Loucy (cell line): ENCODE measurements at regions not wholly inside any gene's neighbourhood (a gene's known extent, or its start where the extent isn't known, plus 50 kb on each side); places are given as distances from the start of the nearest gene placed in this dataset.
A peak's percentile ranks its signal among the peaks of the same experiment; 100 is the strongest.

Experiments
- H2AFZ ChIP-seq: fragments of 200-600 bp; sonication (generic); 2 replicates; pipeline ENCODE4 v1.6.0; 2016; ENCODE audit warnings: antibody characterized with exemption, mild to moderate bottlenecking, low read length, moderate library complexity
- H3F3A ChIP-seq: fragments of 200-600 bp; 2 replicates; pipeline ENCODE4 v1.6.0; 2016; ENCODE audit warnings: antibody characterized with exemption, low read depth, mild to moderate bottlenecking
- H3K27me3 ChIP-seq: fragments of 200-600 bp; sonication (generic); 2 replicates; pipeline ENCODE4 v1.6.1; 2014; ENCODE audit warnings: low read length, mild to moderate bottlenecking; ENCODE audit not compliant: insufficient read depth, poor library complexity, severe bottlenecking
- H3K36me3 ChIP-seq: fragments of 200-600 bp; sonication (generic); 2 replicates; pipeline ENCODE4 v1.6.1; 2016; ENCODE audit warnings: low read length; ENCODE audit not compliant: insufficient read depth
- H3K4me1 ChIP-seq: fragments of 200-600 bp; sonication (generic); 2 replicates; pipeline ENCODE4 v1.5.1; 2014; ENCODE audit warnings: low read length, mild to moderate bottlenecking; ENCODE audit not compliant: insufficient read depth, poor library complexity, severe bottlenecking
- H3K4me2 ChIP-seq: fragments of 200-600 bp; sonication (generic); 2 replicates; pipeline ENCODE4 v1.6.0; 2014; ENCODE audit warnings: antibody characterized with exemption, low read length, low read depth, mild to moderate bottlenecking; ENCODE audit not compliant: poor library complexity, severe bottlenecking
- H3K4me3 ChIP-seq: fragments of 200-600 bp; sonication (generic); 2 replicates; pipeline ENCODE4 v1.5.1; 2014; ENCODE audit warnings: low read length, mild to moderate bottlenecking, mixed read lengths; ENCODE audit not compliant: poor library complexity, severe bottlenecking
- H3K79me2 ChIP-seq: fragments of 200-600 bp; sonication (generic); 2 replicates; pipeline ENCODE4 v1.6.1; 2014; ENCODE audit warnings: low read length; ENCODE audit not compliant: insufficient read depth
- H3K9ac ChIP-seq: fragments of 200-600 bp; sonication (generic); 2 replicates; pipeline ENCODE4 v1.6.0; 2014; ENCODE audit warnings: mild to moderate bottlenecking, low read depth, low read length, moderate library complexity; ENCODE audit not compliant: poor library complexity, severe bottlenecking
- H3K9me2 ChIP-seq: fragments of 200-600 bp; sonication (generic); replicated peaks from 2 replicates; pipeline ENCODE4 v1.6.1; 2016; ENCODE audit warnings: low read depth, low read length, mixed read lengths
- H3K9me3 ChIP-seq: fragments of 200-600 bp; sonication (generic); 2 replicates; pipeline ENCODE4 v1.6.1; 2014; ENCODE audit warnings: mild to moderate bottlenecking, antibody characterized with exemption, low read length, low read depth; ENCODE audit not compliant: insufficient read depth
- H4K20me1 ChIP-seq: fragments of 200-600 bp; sonication (generic); 2 replicates; pipeline ENCODE4 v1.6.0; 2014; ENCODE audit warnings: antibody characterized with exemption, low read length, mild to moderate bottlenecking; ENCODE audit not compliant: insufficient read depth, poor library complexity, severe bottlenecking
- EZH2phosphoT487 ChIP-seq: fragments of 200-600 bp; IDR thresholded peaks from 2 replicates; pipeline ENCODE4 v1.6.1; 2018; ENCODE audit warnings: antibody characterized with exemption, mild to moderate bottlenecking, moderate library complexity, borderline replicate concordance
- TF ChIP-seq, protein P1 (sequence below): fragments of 200-600 bp; sonication (generic); conservative IDR thresholded peaks from 2 replicates; pipeline ENCODE4 v1.5.1; 2014; ENCODE audit warnings: mild to moderate bottlenecking, antibody characterized with exemption, low read length

DNA sequence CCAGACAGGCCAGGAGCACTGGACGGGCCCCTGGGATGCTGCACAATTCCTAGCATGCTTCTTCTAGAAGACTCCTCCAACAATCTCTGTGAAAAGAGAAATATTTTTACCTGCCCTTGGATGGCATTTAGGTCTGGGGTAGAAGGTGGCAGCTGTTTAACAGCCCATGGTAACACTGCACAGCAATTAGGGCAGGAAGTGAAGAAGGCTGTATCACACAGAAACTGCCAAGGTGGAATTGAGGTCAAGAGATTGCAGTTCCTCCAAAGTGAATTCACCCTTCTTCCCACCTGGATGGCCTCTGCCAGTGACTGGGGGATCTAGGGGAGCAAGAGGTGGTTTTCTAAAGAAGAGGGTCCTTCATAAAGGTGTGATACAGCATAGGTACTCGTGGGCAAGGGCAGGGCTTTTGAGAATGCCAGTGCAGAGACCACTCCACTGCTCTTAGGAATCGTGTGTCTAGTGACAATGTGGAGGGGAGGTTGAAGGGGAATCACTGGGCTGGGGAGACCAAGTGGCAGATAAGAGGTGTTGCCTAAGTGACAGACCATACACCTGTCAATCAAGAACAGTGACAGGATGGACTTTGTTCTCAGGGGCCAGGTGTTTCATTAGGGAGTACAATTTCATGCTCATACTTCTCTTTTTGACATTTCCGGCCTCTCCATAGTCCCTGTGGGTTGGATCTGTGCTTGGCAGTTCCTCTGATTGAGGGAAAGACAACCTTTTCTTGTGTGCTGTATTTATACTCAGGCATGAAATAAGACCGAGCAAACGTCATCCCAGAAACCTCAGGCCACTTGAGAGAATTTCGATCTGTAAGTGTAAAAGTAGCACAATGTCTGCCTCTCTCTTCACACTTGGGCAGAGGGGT, 83.5 kb upstream of the BCL6 start:
- Histone ChIP-seq H3K27me3 (no peaks in the 10 kb centered on the region), H3K79me2 (no peaks in the 10 kb centered on the region), H4K20me1 (no peaks in the 10 kb centered on the region), H3K9ac (peak overlapping the region; percentile 17), H3K9me3 (no peaks in the 10 kb centered on the region), H2AFZ (peak overlapping the region; percentile 18), H3K36me3 (no peaks in the 10 kb centered on the region), H3K4me1 (peaks cover 16% of the 10 kb centered on the region), H3K4me3 (no peak overlapping the region), H3F3A (no peaks in the 10 kb centered on the region), H3K4me2 (peak overlapping the region; percentile 35), H3K9me2 (no peaks in the 10 kb centered on the region)
- TF ChIP-seq, protein P1, sequence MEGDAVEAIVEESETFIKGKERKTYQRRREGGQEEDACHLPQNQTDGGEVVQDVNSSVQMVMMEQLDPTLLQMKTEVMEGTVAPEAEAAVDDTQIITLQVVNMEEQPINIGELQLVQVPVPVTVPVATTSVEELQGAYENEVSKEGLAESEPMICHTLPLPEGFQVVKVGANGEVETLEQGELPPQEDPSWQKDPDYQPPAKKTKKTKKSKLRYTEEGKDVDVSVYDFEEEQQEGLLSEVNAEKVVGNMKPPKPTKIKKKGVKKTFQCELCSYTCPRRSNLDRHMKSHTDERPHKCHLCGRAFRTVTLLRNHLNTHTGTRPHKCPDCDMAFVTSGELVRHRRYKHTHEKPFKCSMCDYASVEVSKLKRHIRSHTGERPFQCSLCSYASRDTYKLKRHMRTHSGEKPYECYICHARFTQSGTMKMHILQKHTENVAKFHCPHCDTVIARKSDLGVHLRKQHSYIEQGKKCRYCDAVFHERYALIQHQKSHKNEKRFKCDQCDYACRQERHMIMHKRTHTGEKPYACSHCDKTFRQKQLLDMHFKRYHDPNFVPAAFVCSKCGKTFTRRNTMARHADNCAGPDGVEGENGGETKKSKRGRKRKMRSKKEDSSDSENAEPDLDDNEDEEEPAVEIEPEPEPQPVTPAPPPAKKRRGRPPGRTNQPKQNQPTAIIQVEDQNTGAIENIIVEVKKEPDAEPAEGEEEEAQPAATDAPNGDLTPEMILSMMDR = no peak
- no peak for TF ChIP-seq EZH2phosphoT487

DNA sequence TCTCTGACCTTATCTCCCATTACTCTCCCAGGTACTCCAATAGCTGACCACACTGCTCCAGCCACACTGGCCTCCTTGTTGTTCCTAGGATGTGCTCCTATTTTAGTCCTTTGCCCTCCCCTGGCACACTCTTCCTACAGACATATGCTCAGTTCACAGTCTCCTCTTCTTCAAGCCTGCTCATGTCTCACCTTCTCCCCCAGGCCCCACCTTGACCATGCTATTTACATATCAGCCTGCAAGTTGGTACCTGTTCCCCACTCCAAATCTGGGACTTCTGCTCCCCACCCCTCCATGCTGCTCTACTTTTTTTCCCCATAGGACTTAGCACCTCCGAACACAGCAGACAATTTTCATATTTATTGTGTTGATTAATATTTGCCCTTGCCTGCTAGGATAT, 84.9 kb upstream of the BCL6 start:
- H3K27me3 ChIP-seq = no peaks in the 10 kb centered on the region
- no peak overlapping the region for H3K4me3 ChIP-seq
- H3K9me3 ChIP-seq = no peaks in the 10 kb centered on the region
- H3K4me2 ChIP-seq = no peak overlapping the region
- no peaks in the 10 kb centered on the region for H3K79me2 ChIP-seq
- no peak overlapping the region for H2AFZ ChIP-seq
- H3F3A ChIP-seq = no peaks in the 10 kb centered on the region
- TF ChIP-seq EZH2phosphoT487 = no peak
- TF ChIP-seq, protein P1 = no peak
- H3K9me2 ChIP-seq = no peaks in the 10 kb centered on the region
- H3K4me1 ChIP-seq = peaks cover 13% of the 10 kb centered on the region
- H4K20me1 ChIP-seq = no peaks in the 10 kb centered on the region
- no peaks in the 10 kb centered on the region for H3K36me3 ChIP-seq
- H3K9ac ChIP-seq = no peak overlapping the region

DNA sequence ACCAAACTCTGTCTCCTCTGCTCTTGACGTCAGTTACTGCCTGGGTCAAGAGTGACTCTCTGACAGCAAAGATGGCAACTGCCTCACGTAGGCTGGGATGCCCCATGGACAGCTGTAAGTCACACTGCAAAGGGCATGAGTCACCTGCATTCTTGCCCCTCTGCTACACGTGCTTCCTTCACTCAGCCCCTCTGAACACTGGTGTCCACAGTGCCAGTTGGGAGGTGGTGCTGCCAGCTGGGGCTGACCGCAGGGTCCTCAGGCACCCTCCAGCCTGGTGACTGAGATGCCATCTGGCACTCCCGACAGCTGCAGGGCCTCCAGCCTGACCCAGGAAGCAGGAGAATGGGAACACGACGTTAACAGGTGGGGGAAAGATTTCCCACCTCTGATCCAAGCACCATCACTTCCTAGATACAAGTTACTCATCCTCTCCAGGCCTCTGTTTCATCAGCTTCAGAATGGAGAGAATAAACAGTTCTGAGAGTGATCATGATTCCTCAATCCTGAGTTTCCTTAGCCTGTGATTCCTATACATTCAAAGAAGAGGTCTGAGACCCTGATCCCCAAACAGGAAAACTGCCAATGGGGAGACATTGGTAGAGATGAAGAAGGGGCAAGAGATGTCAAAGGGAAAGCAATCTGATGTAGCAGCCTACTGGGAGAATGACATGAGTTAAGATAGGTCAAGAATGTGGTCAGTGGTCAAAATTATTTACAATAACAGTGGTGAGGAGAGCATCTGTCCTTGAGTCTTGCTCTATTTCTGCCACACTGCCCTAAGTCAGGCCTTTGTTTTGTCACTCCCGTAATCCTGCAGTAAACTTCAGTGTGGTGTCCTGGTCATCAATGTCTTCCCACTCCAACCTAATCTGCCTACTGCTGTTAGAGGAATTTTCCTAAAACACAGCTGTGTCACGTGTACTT, 86.1 kb upstream of the BCL6 start:
- Histone ChIP-seq H3K4me1 (peaks cover 13% of the 10 kb centered on the region), H3K4me3 (no peak overlapping the region), H3K4me2 (no peak overlapping the region), H3K9ac (no peak overlapping the region), H3K27me3 (no peaks in the 10 kb centered on the region), H3K79me2 (no peaks in the 10 kb centered on the region), H3F3A (no peaks in the 10 kb centered on the region), H3K36me3 (no peaks in the 10 kb centered on the region), H3K9me3 (no peaks in the 10 kb centered on the region), H2AFZ (no peak overlapping the region), H3K9me2 (no peaks in the 10 kb centered on the region), H4K20me1 (no peaks in the 10 kb centered on the region)
- no peak for TF ChIP-seq EZH2phosphoT487
- TF ChIP-seq, protein P1 = no peak
